ENCODE measurements at regions not wholly inside any gene's neighbourhood (a gene's known extent, or its start where the extent isn't known, plus 50 kb on each side); places are given as distances from the start of the nearest gene placed in this dataset.

- no peak for DNase-seq
Observed at GRCh38 chr5:96157841-96158291, 196.2 kb upstream of the ELL2 start.

GRCh38 chr5:96157077-96157780 is 195.6 kb upstream of the ELL2 start:
- DNase-seq: no peak

- DNase-seq: no peak
Observed at GRCh38 chr5:96155147-96155546, 193.5 kb upstream of the ELL2 start.

- no peak for DNase-seq
Observed at GRCh38 chr5:96151891-96152290, 190.2 kb upstream of the ELL2 start.

- DNase-seq: no peak
Observed at GRCh38 chr5:96150007-96150406, 188.4 kb upstream of the ELL2 start.

GRCh38 chr5:96149546-96149945 is 187.9 kb upstream of the ELL2 start:
- no peak for DNase-seq

GRCh38 chr5:96149021-96149420 is 187.4 kb upstream of the ELL2 start:
- DNase-seq: no peak

- no peak for DNase-seq
Observed at GRCh38 chr5:96148376-96148775, 186.7 kb upstream of the ELL2 start.

GRCh38 chr5:96147866-96148265 is 186.2 kb upstream of the ELL2 start:
- DNase-seq: no peak

- no peak for DNase-seq
Observed at GRCh38 chr5:96146675-96147074, 185.0 kb upstream of the ELL2 start.

GRCh38 chr5:96144289-96144688 is 182.6 kb upstream of the ELL2 start:
- DNase-seq: no peak

- DNase-seq: no peak
Observed at GRCh38 chr5:96143450-96143849, 181.8 kb upstream of the ELL2 start.

GRCh38 chr5:96142786-96143434 is 181.3 kb upstream of the ELL2 start:
- DNase-seq: no peak

GRCh38 chr5:96142184-96142781 is 180.6 kb upstream of the ELL2 start:
- DNase-seq: no peak

GRCh38 chr5:96141749-96142148 is 180.1 kb upstream of the ELL2 start:
- DNase-seq: no peak

- DNase-seq: no peak
Observed at GRCh38 chr5:96140496-96140895, 178.8 kb upstream of the ELL2 start.

- no peak for DNase-seq
Observed at GRCh38 chr5:96140084-96140483, 178.4 kb upstream of the ELL2 start.

- no peak for DNase-seq
Observed at GRCh38 chr5:96134886-96135285, 173.2 kb upstream of the ELL2 start.

GRCh38 chr5:96133341-96134079 is 171.9 kb upstream of the ELL2 start:
- no peak for DNase-seq

GRCh38 chr5:96129276-96129675 is 167.6 kb upstream of the ELL2 start:
- no peak for DNase-seq

- DNase-seq: no peak
Observed at GRCh38 chr5:96128204-96128864, 166.7 kb upstream of the ELL2 start.

- DNase-seq: no peak
Observed at GRCh38 chr5:96127538-96127937, 165.9 kb upstream of the ELL2 start.

Data from NCI-H774 (cell line).